ENCODE measurements at regions not wholly inside any gene's neighbourhood (a gene's known extent, or its start where the extent isn't known, plus 50 kb on each side); places are given as distances from the start of the nearest gene placed in this dataset.

- no peaks in the 10 kb centered on the region for H3K27me3 ChIP-seq (ENCODE audit: low read length)
- H4K20me1 ChIP-seq (ENCODE audit: low read depth, low read length) = no peaks in the 10 kb centered on the region
- no peaks in the 10 kb centered on the region for H3K9me2 ChIP-seq (replicated peaks; ENCODE audit: insufficient read depth, low read length)
- no peak for TF ChIP-seq EZH2phosphoT487 (conservative IDR thresholded peaks at IDR 0.05; ENCODE audit: low read length)
- TF ChIP-seq CTCF (IDR thresholded peaks at IDR 0.05; ENCODE audit: insufficient read depth, low read length, poor library complexity, severe bottlenecking) = no peak
- no peaks in the 10 kb centered on the region for H3K79me2 ChIP-seq (ENCODE audit: insufficient read depth, low read length)
- H3K4me2 ChIP-seq (ENCODE audit: low read depth, low read length, poor library complexity, severe bottlenecking) = no peak overlapping the region
- H3F3A ChIP-seq (ENCODE audit: insufficient read depth) = no peaks in the 10 kb centered on the region
- no peak overlapping the region for H2AFZ ChIP-seq (ENCODE audit: low read depth, low read length, severe bottlenecking)
- no peaks in the 10 kb centered on the region for H3K9me3 ChIP-seq (ENCODE audit: insufficient read depth, low read length)
- H3K9ac ChIP-seq (ENCODE audit: low read length) = no peak overlapping the region
- no peak overlapping the region for H3K4me3 ChIP-seq (ENCODE audit: insufficient read depth, low read length, poor library complexity, severe bottlenecking)
- H3K36me3 ChIP-seq (ENCODE audit: low read length) = no peaks in the 10 kb centered on the region
- H3K27ac ChIP-seq (ENCODE audit: low read depth, low read length) = no peak overlapping the region
These were observed 90.0 kb upstream of the LARGE1 start for GRCh38 chr22:34010259-34010658.

GRCh38 chr22:34015642-34016041 lies 95.4 kb upstream of the LARGE1 start:
- no peak overlapping the region for H3K27ac ChIP-seq (ENCODE audit: low read depth, low read length)
- no peaks in the 10 kb centered on the region for H3K9me3 ChIP-seq (ENCODE audit: insufficient read depth, low read length)
- no peaks in the 10 kb centered on the region for H4K20me1 ChIP-seq (ENCODE audit: low read depth, low read length)
- no peaks in the 10 kb centered on the region for H3K79me2 ChIP-seq (ENCODE audit: insufficient read depth, low read length)
- no peaks in the 10 kb centered on the region for H3K9me2 ChIP-seq (replicated peaks; ENCODE audit: insufficient read depth, low read length)
- H3K4me3 ChIP-seq (ENCODE audit: insufficient read depth, low read length, poor library complexity, severe bottlenecking) = no peak overlapping the region
- H2AFZ ChIP-seq (ENCODE audit: low read depth, low read length, severe bottlenecking) = no peak overlapping the region
- no peak overlapping the region for H3K4me2 ChIP-seq (ENCODE audit: low read depth, low read length, poor library complexity, severe bottlenecking)
- no peaks in the 10 kb centered on the region for H3K27me3 ChIP-seq (ENCODE audit: low read length)
- no peaks in the 10 kb centered on the region for H3K36me3 ChIP-seq (ENCODE audit: low read length)
- no peak overlapping the region for H3K9ac ChIP-seq (ENCODE audit: low read length)
- no peaks in the 10 kb centered on the region for H3F3A ChIP-seq (ENCODE audit: insufficient read depth)
- TF ChIP-seq EZH2phosphoT487 (conservative IDR thresholded peaks at IDR 0.05; ENCODE audit: low read length) = no peak
- no peak for TF ChIP-seq CTCF (IDR thresholded peaks at IDR 0.05; ENCODE audit: insufficient read depth, low read length, poor library complexity, severe bottlenecking)

- no peaks in the 10 kb centered on the region for H4K20me1 ChIP-seq (ENCODE audit: low read depth, low read length)
- H3K4me2 ChIP-seq (ENCODE audit: low read depth, low read length, poor library complexity, severe bottlenecking) = no peak overlapping the region
- no peaks in the 10 kb centered on the region for H3K79me2 ChIP-seq (ENCODE audit: insufficient read depth, low read length)
- H3K27me3 ChIP-seq (ENCODE audit: low read length) = no peaks in the 10 kb centered on the region
- H2AFZ ChIP-seq (ENCODE audit: low read depth, low read length, severe bottlenecking) = no peak overlapping the region
- no peak for TF ChIP-seq CTCF (IDR thresholded peaks at IDR 0.05; ENCODE audit: insufficient read depth, low read length, poor library complexity, severe bottlenecking)
- no peaks in the 10 kb centered on the region for H3K36me3 ChIP-seq (ENCODE audit: low read length)
- no peak overlapping the region for H3K9ac ChIP-seq (ENCODE audit: low read length)
- H3K4me3 ChIP-seq (ENCODE audit: insufficient read depth, low read length, poor library complexity, severe bottlenecking) = no peak overlapping the region
- H3K27ac ChIP-seq (ENCODE audit: low read depth, low read length) = no peak overlapping the region
- no peaks in the 10 kb centered on the region for H3K9me2 ChIP-seq (replicated peaks; ENCODE audit: insufficient read depth, low read length)
- no peaks in the 10 kb centered on the region for H3K9me3 ChIP-seq (ENCODE audit: insufficient read depth, low read length)
- no peaks in the 10 kb centered on the region for H3F3A ChIP-seq (ENCODE audit: insufficient read depth)
These were observed 96.9 kb upstream of the LARGE1 start for GRCh38 chr22:34017205-34017604.

All from SU-DHL-6 (cell line).